GM12878 (cell line): ENCODE measurements at regions not wholly inside any gene's neighbourhood (a gene's known extent, or its start where the extent isn't known, plus 50 kb on each side); places are given as distances from the start of the nearest gene placed in this dataset.

Source experiments
- ATF2 ChIP-seq: IDR thresholded peaks from 2 replicates; pipeline ENCODE4 v1.6.1; 2012; ENCODE audit warnings: low read length, inconsistent platforms
- ATF3 ChIP-seq: IDR thresholded peaks from 2 replicates; pipeline ENCODE4 v1.6.1; 2011; ENCODE audit warnings: low read depth, mild to moderate bottlenecking, low read length, moderate library complexity, borderline replicate concordance; ENCODE audit errors: extremely low read depth
- BCL11A ChIP-seq: IDR thresholded peaks from 2 replicates; pipeline ENCODE4 v1.6.1; 2011; ENCODE audit warnings: low read depth, low read length
- CBX3 ChIP-seq: fragments of 200-600 bp; sonication (generic); IDR thresholded peaks from 2 replicates; pipeline ENCODE4 v1.6.1; 2016; ENCODE audit warnings: low read depth, borderline replicate concordance
- CREM ChIP-seq: IDR thresholded peaks from 2 replicates; pipeline ENCODE4 v1.6.1; 2014; ENCODE audit warnings: antibody characterized with exemption, low read depth
- DPF2 ChIP-seq: fragments of 450-650 bp; IDR thresholded peaks from 2 replicates; pipeline ENCODE4 v1.6.1; 2017; ENCODE audit warnings: mild to moderate bottlenecking
- EED ChIP-seq: sonication (generic); IDR thresholded peaks from 2 replicates; pipeline ENCODE4 v1.6.1; 2016; ENCODE audit warnings: antibody characterized with exemption, low read depth
- GATAD2B ChIP-seq: fragments of 450-650 bp; conservative IDR thresholded peaks from 2 replicates; pipeline ENCODE4 v1.6.1; 2017; ENCODE audit warnings: low read depth, mild to moderate bottlenecking, moderate library complexity
- HCFC1 ChIP-seq: fragments of 150-350 bp; IDR thresholded peaks from 2 replicates; pipeline ENCODE4 v1.6.1; 2014; ENCODE audit warnings: low read length
- HDAC6 ChIP-seq: fragments of 200-600 bp; sonication (generic); IDR thresholded peaks from one replicate; pipeline ENCODE4 v1.8.0; 2017; ENCODE audit warnings: antibody characterized with exemption; ENCODE audit not compliant: unreplicated experiment
- IRF4 ChIP-seq: IDR thresholded peaks from 2 replicates; pipeline ENCODE4 v1.6.1; 2011; ENCODE audit warnings: low read depth, low read length
- IRF5 ChIP-seq: fragments of 450-650 bp; IDR thresholded peaks from 2 replicates; pipeline ENCODE4 v1.6.1; 2017; ENCODE audit warnings: borderline replicate concordance
- JUND ChIP-seq: IDR thresholded peaks from 2 replicates; pipeline ENCODE4 v1.6.1; 2012; ENCODE audit warnings: low read depth, mild to moderate bottlenecking, low read length, improper control_type of control experiment, moderate library complexity
- LARP7 ChIP-seq: fragments of 450-650 bp; IDR thresholded peaks from 2 replicates; pipeline ENCODE4 v1.6.1; 2017; ENCODE audit warnings: mild to moderate bottlenecking
- MAX ChIP-seq: IDR thresholded peaks from 2 replicates; pipeline ENCODE4 v1.6.1; 2012; ENCODE audit warnings: low read depth, low read length, improper control_type of control experiment
- MEF2A ChIP-seq: IDR thresholded peaks from 2 replicates; pipeline ENCODE4 v1.6.1; 2011; ENCODE audit warnings: low read depth, mild to moderate bottlenecking, low read length, moderate library complexity; ENCODE audit not compliant: insufficient read depth
- NBN ChIP-seq: fragments of 450-650 bp; IDR thresholded peaks from 2 replicates; pipeline ENCODE4 v1.6.1; 2016
- NFYB ChIP-seq: IDR thresholded peaks from 2 replicates; pipeline ENCODE4 v1.6.1; 2011; ENCODE audit warnings: low read depth, mild to moderate bottlenecking, low read length, improper control_type of control experiment, moderate library complexity; ENCODE audit not compliant: insufficient read depth
- NR2C1 ChIP-seq: fragments of 450-650 bp; IDR thresholded peaks from 2 replicates; pipeline ENCODE4 v1.6.1; 2017; ENCODE audit warnings: antibody characterized with exemption, mild to moderate bottlenecking, moderate library complexity
- NR2C2 ChIP-seq: IDR thresholded peaks from 2 replicates; pipeline ENCODE4 v1.6.1; 2011; ENCODE audit warnings: borderline replicate concordance, low read depth; ENCODE audit not compliant: control insufficient read depth, insufficient read length
- RFX5 ChIP-seq: IDR thresholded peaks from 2 replicates; pipeline ENCODE4 v1.6.1; 2011; ENCODE audit warnings: low read depth, low read length, improper control_type of control experiment
- SIN3A ChIP-seq: IDR thresholded peaks from 2 replicates; pipeline ENCODE4 v1.6.1; 2012; ENCODE audit warnings: low read depth, low read length, improper control_type of control experiment
- SUPT20H ChIP-seq: IDR thresholded peaks from 2 replicates; pipeline ENCODE4 v1.6.1; 2011; ENCODE audit warnings: low read depth, mild to moderate bottlenecking, low read length, moderate library complexity, borderline replicate concordance; ENCODE audit not compliant: control insufficient read depth
- TARDBP ChIP-seq: IDR thresholded peaks from 2 replicates; pipeline ENCODE4 v1.6.1; 2016; ENCODE audit warnings: borderline replicate concordance
- TCF12 ChIP-seq: IDR thresholded peaks from 2 replicates; pipeline ENCODE4 v1.6.1; 2011; ENCODE audit warnings: low read depth, mild to moderate bottlenecking, low read length
- WRNIP1 ChIP-seq: IDR thresholded peaks from 2 replicates; pipeline ENCODE4 v1.6.1; 2011; ENCODE audit warnings: low read depth, low read length, improper control_type of control experiment, borderline replicate concordance
- ZNF24 ChIP-seq: fragments of 450-650 bp; IDR thresholded peaks from 2 replicates; pipeline ENCODE4 v1.6.1; 2017; ENCODE audit warnings: antibody characterized with exemption, mild to moderate bottlenecking
- ZNF384 ChIP-seq: IDR thresholded peaks from 2 replicates; pipeline ENCODE4 v1.6.1; 2012; ENCODE audit warnings: low read depth, mild to moderate bottlenecking, low read length, improper control_type of control experiment, borderline replicate concordance
- ZNF622 ChIP-seq: fragments of 450-650 bp; IDR thresholded peaks from 2 replicates; pipeline ENCODE4 v1.6.1; 2017; ENCODE audit warnings: mild to moderate bottlenecking, inconsistent platforms
- TF ChIP-seq, protein P1 (sequence below): IDR thresholded peaks from 2 replicates; pipeline ENCODE4 v1.6.1; 2011; ENCODE audit warnings: mild to moderate bottlenecking, low read depth, low read length, moderate library complexity; ENCODE audit not compliant: insufficient replicate concordance

- TF ChIP-seq, protein P1, sequence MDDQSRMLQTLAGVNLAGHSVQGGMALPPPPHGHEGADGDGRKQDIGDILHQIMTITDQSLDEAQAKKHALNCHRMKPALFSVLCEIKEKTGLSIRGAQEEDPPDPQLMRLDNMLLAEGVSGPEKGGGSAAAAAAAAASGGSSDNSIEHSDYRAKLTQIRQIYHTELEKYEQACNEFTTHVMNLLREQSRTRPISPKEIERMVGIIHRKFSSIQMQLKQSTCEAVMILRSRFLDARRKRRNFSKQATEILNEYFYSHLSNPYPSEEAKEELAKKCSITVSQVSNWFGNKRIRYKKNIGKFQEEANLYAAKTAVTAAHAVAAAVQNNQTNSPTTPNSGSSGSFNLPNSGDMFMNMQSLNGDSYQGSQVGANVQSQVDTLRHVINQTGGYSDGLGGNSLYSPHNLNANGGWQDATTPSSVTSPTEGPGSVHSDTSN = no peak
- TF ChIP-seq HDAC6 (no peak), RFX5 (no peak), IRF4 (no peak), DPF2 (0 out of 2 replicates have a peak, but pooled peaks have one; percentile 39), ZNF384 (no peak), NBN (no peak), NR2C2 (no peak), BCL11A (no peak), ZNF24 (no peak), GATAD2B (no peak), CREM (no peak), ATF3 (no peak), SIN3A (no peak), SUPT20H (no peak), CBX3 (no peak), HCFC1 (no peak), TCF12 (peak; percentile 53), NFYB (no peak), NR2C1 (0 out of 2 replicates have a peak, but pooled peaks have one; percentile 14), WRNIP1 (no peak), ZNF622 (no peak), EED (peak; percentile 89), LARP7 (no peak), MAX (no peak), IRF5 (no peak), ATF2 (no peak), JUND (no peak), TARDBP (no peak), MEF2A (no peak)
Measured at GRCh38 chr9:99491408-99492158, 269.5 kb downstream of the SEC61B start (continued).
